Ectodermal cell (in vitro differentiated cells): ENCODE measurements at regions not wholly inside any gene's neighbourhood (a gene's known extent, or its start where the extent isn't known, plus 50 kb on each side); places are given as distances from the start of the nearest gene placed in this dataset.

ENCODE experiments used
- H3K27ac ChIP-seq: 2 replicates; pipeline ENCODE4 v1.7.0; 2013; ENCODE audit warnings: mild to moderate bottlenecking, low read depth, low read length; ENCODE audit not compliant: insufficient read depth, poor library complexity, severe bottlenecking
- H3K27me3 ChIP-seq: 2 replicates; pipeline ENCODE4 v1.7.0; 2013; ENCODE audit warnings: mild to moderate bottlenecking, low read length; ENCODE audit not compliant: insufficient read depth, control insufficient read depth, poor library complexity, severe bottlenecking
- H3K36me3 ChIP-seq: one replicate; pipeline ENCODE4 v1.7.0; 2013; ENCODE audit warnings: low read length; ENCODE audit not compliant: control insufficient read depth, insufficient read depth
- H3K4me1 ChIP-seq: one replicate; pipeline ENCODE4 v1.7.0; 2013; ENCODE audit warnings: low read length; ENCODE audit not compliant: control insufficient read depth, insufficient read depth
- H3K4me3 ChIP-seq: 2 replicates; pipeline ENCODE4 v1.7.0; 2013; ENCODE audit warnings: low read depth, low read length, control low read depth; ENCODE audit not compliant: insufficient read depth
- H3K9me3 ChIP-seq: 2 replicates; pipeline ENCODE4 v1.7.0; 2013; ENCODE audit warnings: mild to moderate bottlenecking, low read length, moderate library complexity; ENCODE audit not compliant: control insufficient read depth
- WGBS, 2 experiments: methylation state at CpG; one replicate each; pipeline ENCODE4 v1.1.7; 2013; ENCODE audit warnings: missing lambda C conversion rate in 2 of 2; 5-methylcytosine and 5-hydroxymethylcytosine counted together

DNA sequence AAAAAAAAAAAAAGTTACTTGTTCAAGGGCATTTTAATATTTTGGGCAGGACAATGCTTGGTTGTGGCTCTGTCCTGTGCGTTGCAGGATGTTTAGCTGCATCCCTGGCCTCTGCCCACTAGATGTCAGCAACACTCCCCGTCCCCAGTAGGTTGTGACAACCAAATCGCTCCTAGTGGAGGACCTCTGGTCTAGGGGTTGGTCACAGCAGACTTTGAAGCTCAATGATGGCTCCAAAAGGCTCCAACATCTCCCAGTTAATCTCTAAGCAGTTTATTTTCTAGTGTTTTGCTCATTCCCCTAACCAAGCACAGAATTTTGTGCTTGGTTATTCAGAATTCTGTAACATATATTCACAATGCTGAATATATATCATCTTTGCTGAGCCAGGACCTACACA is 67.0 kb downstream of the CHRNA1 start:
- no peaks in the 10 kb centered on the region for H3K4me1 ChIP-seq
- no peak overlapping the region for H3K4me3 ChIP-seq
- H3K27ac ChIP-seq: no peak overlapping the region
- 2 to 5% methylated on average over 3 of the region's 3 CpGs for WGBS, 2 experiments
- H3K27me3 ChIP-seq: no peaks in the 10 kb centered on the region
- no peaks in the 10 kb centered on the region for H3K9me3 ChIP-seq
- H3K36me3 ChIP-seq: no peaks in the 10 kb centered on the region

DNA sequence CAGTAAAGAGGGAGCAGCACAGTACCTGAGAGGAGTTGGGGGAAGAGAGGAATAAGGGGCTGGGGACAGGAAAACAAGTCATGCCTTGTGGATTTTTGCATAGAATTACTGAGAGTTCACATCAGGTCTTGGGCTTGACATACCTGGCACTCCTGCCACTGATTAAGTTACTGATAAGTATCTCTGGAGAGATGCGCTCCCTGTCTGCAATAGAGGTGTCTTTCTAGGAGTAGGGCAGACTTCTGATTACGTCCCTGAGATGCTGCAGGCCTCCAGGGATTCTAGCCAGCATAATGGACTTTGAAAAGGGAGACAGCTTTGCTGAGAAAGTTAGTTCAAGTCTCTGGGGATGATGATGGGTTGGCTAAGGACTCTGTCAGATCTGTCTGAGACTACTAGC is 69.4 kb downstream of the CHRNA1 start:
- no peak overlapping the region for H3K4me3 ChIP-seq
- no peaks in the 10 kb centered on the region for H3K9me3 ChIP-seq
- H3K4me1 ChIP-seq: no peaks in the 10 kb centered on the region
- H3K36me3 ChIP-seq: no peaks in the 10 kb centered on the region
- H3K27ac ChIP-seq: no peak overlapping the region
- no peaks in the 10 kb centered on the region for H3K27me3 ChIP-seq
- 87 to 94% methylated on average over 2 of the region's 2 CpGs for WGBS, 2 experiments

DNA sequence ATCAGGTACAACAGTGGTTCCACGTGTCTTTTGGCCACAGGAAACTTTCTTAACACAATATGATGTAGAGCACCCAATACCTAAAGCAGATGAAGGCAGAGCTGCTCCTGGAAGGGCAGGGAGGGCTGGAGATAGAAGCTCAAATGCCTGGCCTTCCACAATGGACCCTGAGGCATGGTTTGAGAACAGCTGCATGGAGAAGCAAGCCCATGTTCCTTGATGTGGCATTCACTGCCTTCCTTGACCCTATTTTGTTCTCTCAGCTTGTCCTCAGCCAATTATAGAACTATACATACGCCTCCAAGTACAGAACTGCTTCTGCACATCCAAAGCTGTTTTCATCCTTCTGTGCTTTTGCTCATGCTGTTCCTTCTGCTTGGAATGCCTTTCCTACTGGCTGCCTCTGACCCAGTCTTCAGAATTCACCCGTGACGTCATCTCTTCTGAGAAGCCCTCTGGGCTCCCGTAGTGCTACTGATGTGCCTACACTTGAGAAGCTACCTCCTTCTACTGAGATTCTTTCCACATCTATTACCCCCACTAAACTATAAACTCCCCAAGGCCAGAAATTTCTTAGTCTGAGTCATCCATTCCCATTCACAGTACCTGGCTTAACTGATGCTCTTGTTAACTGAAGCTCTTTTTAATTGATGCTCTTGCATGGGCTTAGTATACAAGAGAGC is 69.9 kb downstream of the CHRNA1 start:
- no peaks in the 10 kb centered on the region for H3K4me1 ChIP-seq
- WGBS, 2 experiments: 89 to 91% methylated on average over 5 of the region's 5 CpGs
- no peaks in the 10 kb centered on the region for H3K9me3 ChIP-seq
- H3K4me3 ChIP-seq: no peak overlapping the region
- H3K36me3 ChIP-seq: no peaks in the 10 kb centered on the region
- no peak overlapping the region for H3K27ac ChIP-seq
- no peaks in the 10 kb centered on the region for H3K27me3 ChIP-seq

DNA sequence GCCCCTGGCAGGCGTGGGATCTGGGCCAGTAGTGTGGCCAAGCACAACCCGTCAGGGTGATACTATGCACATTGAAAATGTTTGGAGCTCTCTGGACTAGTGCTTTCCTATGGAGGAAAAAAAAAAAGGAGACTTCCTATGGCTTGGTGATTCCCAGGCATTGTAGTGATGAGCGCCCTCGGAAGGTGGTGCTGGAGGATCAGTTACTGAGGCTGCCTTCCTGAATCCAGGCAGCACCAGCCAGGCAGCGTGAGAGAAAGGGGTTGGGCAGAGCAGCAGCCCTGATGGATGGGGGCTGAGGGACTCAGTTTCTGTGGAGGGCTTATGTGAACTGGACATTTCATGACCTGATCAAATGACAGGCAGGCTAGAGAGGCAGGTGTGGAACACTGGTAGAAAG is 70.9 kb downstream of the CHRNA1 start:
- Histone ChIP-seq H3K36me3 (no peaks in the 10 kb centered on the region), H3K4me1 (no peaks in the 10 kb centered on the region)
- WGBS, 2 experiments: 87 to 96% methylated on average over 5 of the region's 5 CpGs

DNA sequence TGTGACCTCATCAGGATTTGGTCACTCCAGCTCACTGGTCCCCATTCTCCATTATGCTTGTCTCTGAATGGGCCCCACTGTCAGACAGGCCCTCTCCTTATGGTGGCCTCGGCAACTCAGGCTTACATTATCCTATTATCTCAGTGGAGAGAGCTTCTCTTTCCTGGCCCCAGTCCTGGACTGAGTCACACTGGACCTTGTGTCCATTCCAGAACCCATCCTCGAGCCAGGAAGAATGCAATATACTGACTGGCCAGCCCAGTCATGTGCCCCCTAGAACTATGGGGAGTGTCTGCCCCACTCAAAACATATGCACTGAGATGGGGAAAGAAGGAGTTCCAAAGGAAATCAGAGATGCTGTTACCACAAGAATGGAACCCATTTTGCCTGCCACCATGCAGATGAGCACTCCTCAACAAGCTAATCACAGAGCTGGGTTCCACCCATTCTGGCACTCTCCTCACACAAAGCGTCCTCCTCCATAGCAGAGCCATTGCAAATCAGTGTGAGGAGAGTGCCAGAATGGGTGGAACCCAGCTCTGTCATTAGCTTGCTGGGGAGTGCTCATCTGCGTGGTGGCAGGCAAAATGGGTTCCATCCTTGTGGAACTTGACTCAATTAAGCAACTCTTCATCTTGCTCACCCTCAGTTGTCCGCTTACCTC is 71.9 kb downstream of the CHRNA1 start:
- H3K27ac ChIP-seq: no peak overlapping the region
- no peaks in the 10 kb centered on the region for H3K4me1 ChIP-seq
- no peak overlapping the region for H3K4me3 ChIP-seq
- 90 to 94% methylated on average over 5 of the region's 5 CpGs for WGBS, 2 experiments
- no peaks in the 10 kb centered on the region for H3K36me3 ChIP-seq
- no peaks in the 10 kb centered on the region for H3K27me3 ChIP-seq
- H3K9me3 ChIP-seq: no peaks in the 10 kb centered on the region

More for the DNA sequence above, 70.9 kb downstream of the CHRNA1 start:
- Histone ChIP-seq H3K27ac (no peak overlapping the region), H3K27me3 (no peaks in the 10 kb centered on the region), H3K4me3 (no peak overlapping the region), H3K9me3 (no peaks in the 10 kb centered on the region)

DNA sequence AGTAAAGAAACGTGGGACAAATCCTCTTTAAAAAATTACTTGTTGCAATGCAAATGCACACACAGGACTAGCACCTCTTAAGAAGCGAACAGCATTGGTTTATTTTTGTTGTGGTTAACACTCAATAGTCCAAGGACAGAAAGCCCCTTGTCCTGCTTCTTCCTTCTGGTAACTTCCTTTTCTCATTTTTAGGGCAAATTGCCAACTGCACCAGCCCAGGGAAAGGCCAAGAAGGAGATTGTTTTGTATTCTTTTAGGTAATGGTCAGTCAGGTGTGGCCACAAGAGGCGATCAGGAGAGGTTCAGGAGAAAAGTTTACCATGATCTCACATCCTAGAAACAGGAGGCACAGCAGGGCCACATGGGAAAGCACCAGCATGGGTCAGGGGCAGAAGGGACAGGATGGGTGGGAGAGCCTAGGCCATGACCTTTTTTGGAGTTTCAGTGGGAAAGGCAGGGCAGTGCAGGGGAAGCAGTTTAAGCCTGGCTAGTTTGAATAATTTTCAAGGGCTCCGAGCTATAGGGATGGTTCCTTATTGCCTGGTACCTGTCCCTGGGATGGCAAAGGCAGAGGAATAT is 73.0 kb downstream of the CHRNA1 start:
- no peaks in the 10 kb centered on the region for H3K36me3 ChIP-seq
- 87 to 88% methylated on average over 3 to 4 of the region's 4 CpGs for WGBS, 2 experiments
- no peaks in the 10 kb centered on the region for H3K9me3 ChIP-seq
- no peak overlapping the region for H3K4me3 ChIP-seq
- no peaks in the 10 kb centered on the region for H3K4me1 ChIP-seq
- no peak overlapping the region for H3K27ac ChIP-seq
- no peaks in the 10 kb centered on the region for H3K27me3 ChIP-seq

DNA sequence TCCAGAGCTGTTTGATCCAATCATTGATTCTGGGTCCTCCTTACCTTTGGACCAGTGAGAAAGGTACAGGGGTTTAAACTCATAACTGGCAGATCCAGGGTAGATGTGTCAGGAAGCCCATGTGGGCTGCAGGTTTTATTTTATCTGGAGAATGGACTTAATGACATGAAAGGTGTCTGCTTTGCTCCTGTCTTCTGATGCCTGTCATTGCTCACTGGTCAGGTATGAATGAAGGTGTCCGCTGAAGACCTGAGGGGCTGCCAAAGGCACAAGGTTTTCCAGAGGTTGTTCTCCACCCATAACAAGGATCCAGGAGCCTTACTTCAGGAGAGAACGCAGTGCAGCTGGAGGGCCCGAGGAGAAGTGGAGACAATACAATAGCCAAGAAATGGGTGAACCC is 74.2 kb downstream of the CHRNA1 start:
- WGBS, 2 experiments: 94 to 95% methylated on average over 3 of the region's 3 CpGs
- Histone ChIP-seq H3K9me3 (no peaks in the 10 kb centered on the region), H3K27ac (no peak overlapping the region), H3K27me3 (peaks cover 3% of the 10 kb centered on the region), H3K4me1 (no peaks in the 10 kb centered on the region), H3K4me3 (no peak overlapping the region), H3K36me3 (no peaks in the 10 kb centered on the region)

DNA sequence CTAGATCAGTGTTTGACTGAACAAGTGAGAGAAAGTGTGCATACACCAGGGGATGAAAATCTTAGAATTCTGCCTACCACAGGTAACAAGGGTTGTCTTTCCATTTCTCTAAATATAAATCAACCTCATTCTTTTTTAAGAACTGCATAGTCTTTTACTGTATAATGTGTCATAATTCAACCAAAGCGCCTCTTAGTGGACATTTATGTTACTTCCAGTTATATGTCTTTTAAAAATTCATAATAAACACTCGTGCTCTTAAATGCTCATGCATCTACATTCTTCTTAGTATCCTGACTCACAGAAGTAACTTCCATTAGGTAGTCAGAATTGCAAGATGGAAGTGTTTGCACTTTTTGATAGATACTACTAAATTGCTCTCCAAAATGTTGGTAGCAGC is 76.2 kb downstream of the CHRNA1 start:
- H3K4me1 ChIP-seq: peaks cover 5% of the 10 kb centered on the region
- no peaks in the 10 kb centered on the region for H3K36me3 ChIP-seq
- no peaks in the 10 kb centered on the region for H3K9me3 ChIP-seq
- H3K27ac ChIP-seq: no peak overlapping the region
- peaks cover 23% of the 10 kb centered on the region for H3K27me3 ChIP-seq
- 91 to 95% methylated on average over 1 to 2 of the region's 2 CpGs for WGBS, 2 experiments
- no peak overlapping the region for H3K4me3 ChIP-seq

DNA sequence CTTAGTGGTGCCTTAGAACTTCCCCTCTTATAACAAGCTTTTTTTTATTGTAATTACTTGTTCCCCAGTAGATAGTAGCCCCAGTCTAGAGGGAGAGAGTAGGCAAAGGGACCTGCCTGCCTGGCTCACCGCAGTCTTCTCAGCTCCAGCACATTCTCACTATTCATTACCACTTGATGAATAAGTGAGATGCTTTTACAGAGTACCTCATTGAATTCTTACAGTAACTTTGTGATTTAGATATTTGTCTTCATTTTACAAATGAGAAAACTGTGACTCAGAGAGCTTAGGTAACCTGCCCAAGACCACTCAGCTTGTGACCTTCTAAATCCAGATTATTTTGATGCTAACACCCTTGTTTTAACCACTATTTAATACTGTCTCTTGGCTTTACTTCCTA is 77.8 kb downstream of the CHRNA1 start:
- no peak overlapping the region for H3K27ac ChIP-seq
- H3K4me3 ChIP-seq: no peak overlapping the region
- no peaks in the 10 kb centered on the region for H3K36me3 ChIP-seq
- WGBS, 2 experiments: 50% methylated on average over 1 of the region's 1 CpG; no CpG with 5 or more reads in 1 of the 2 experiments
- no peaks in the 10 kb centered on the region for H3K9me3 ChIP-seq
- H3K27me3 ChIP-seq: peaks cover 37% of the 10 kb centered on the region
- H3K4me1 ChIP-seq: peaks cover 6% of the 10 kb centered on the region

DNA sequence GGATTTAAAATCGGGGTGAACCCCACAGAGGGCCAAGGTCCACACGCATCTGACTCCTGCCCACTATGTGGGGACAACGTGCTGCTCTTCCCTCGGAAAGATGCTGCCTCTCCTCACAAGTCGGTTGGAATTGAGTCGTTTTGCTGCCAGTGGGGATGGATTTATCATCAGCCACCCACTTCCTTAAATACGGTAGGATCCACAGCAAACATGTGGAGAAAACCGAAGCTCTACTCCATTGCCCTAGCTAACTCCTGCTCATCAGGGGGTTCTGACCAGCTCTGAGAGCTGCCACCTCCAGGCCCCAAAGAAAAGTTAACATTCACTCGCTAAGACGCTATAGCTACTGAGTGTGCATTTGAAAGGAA is 80.9 kb downstream of the CHRNA1 start:
- H3K4me3 ChIP-seq: peak overlapping the region; percentile 71
- H3K27me3 ChIP-seq: peaks cover 45% of the 10 kb centered on the region
- H3K4me1 ChIP-seq: peaks cover 6% of the 10 kb centered on the region
- no peak overlapping the region for H3K27ac ChIP-seq
- 2 to 3% methylated on average over 8 to 10 of the region's 10 CpGs for WGBS, 2 experiments
- no peaks in the 10 kb centered on the region for H3K36me3 ChIP-seq
- no peaks in the 10 kb centered on the region for H3K9me3 ChIP-seq
